ENCODE measurements at regions not wholly inside any gene's neighbourhood (a gene's known extent, or its start where the extent isn't known, plus 50 kb on each side); places are given as distances from the start of the nearest gene placed in this dataset.

- intact Hi-C loops (cut with micrococcal nuclease): no loop called here
- H3K4me1 Mint-ChIP-seq (ENCODE audit: insufficient read depth, unreplicated experiment): no peaks in the 10 kb centered on the region
- peaks cover 57% of the 10 kb centered on the region for H3K27me3 Mint-ChIP-seq (ENCODE audit: insufficient read depth, unreplicated experiment)
- no peak overlapping the region for H3K27ac Mint-ChIP-seq (ENCODE audit: low read depth, unreplicated experiment)
- TF ChIP-seq, protein P1, sequence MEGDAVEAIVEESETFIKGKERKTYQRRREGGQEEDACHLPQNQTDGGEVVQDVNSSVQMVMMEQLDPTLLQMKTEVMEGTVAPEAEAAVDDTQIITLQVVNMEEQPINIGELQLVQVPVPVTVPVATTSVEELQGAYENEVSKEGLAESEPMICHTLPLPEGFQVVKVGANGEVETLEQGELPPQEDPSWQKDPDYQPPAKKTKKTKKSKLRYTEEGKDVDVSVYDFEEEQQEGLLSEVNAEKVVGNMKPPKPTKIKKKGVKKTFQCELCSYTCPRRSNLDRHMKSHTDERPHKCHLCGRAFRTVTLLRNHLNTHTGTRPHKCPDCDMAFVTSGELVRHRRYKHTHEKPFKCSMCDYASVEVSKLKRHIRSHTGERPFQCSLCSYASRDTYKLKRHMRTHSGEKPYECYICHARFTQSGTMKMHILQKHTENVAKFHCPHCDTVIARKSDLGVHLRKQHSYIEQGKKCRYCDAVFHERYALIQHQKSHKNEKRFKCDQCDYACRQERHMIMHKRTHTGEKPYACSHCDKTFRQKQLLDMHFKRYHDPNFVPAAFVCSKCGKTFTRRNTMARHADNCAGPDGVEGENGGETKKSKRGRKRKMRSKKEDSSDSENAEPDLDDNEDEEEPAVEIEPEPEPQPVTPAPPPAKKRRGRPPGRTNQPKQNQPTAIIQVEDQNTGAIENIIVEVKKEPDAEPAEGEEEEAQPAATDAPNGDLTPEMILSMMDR (IDR thresholded peaks at IDR 0.05; ENCODE audit: unreplicated experiment): no peak
- DNase-seq (ENCODE audit: unreplicated experiment): no peak
- BruUV-seq (replicated peaks): no TSS peak
- H3K4me3 Mint-ChIP-seq (ENCODE audit: unreplicated experiment): no peak overlapping the region
- ChIA-PET CTCF (interaction anchor here (0.8 to 9.9 kb wide), 6 partner anchors 18 to 372 kb away, joined by 3 to 196 read pairs (median 4); no protein-coding TSS in a partner anchor), POLR2A (interaction anchor here (0.6 kb wide), 1 partner anchor 145 kb away, joined by 3 read pairs; no protein-coding TSS in a partner anchor)
- no peaks in the 10 kb centered on the region for H3K36me3 Mint-ChIP-seq (ENCODE audit: insufficient read depth, unreplicated experiment)
- peaks cover 7% of the 10 kb centered on the region for H3K9me3 Mint-ChIP-seq (ENCODE audit: unreplicated experiment)
These were observed 148.8 kb upstream of the DCN start for GRCh38 chr12:91331371-91331770.

- POLR2A ChIA-PET: interaction anchor here (0.6 to 4.2 kb wide), 5 partner anchors 37 to 152 kb away, joined by 3 to 27 read pairs (median 3); no protein-coding TSS in a partner anchor
- CTCF ChIA-PET: interaction anchor here (0.6 to 9.9 kb wide), 12 partner anchors 13 to 1782 kb away, joined by 3 to 196 read pairs (median 4); no protein-coding TSS in a partner anchor
- no TSS peak for BruUV-seq (replicated peaks)
- H3K27ac Mint-ChIP-seq (ENCODE audit: low read depth, unreplicated experiment): no peak overlapping the region
- TF ChIP-seq, protein P1 (IDR thresholded peaks at IDR 0.05; ENCODE audit: unreplicated experiment): no peak
- H3K4me3 Mint-ChIP-seq (ENCODE audit: unreplicated experiment): no peak overlapping the region
- no peaks in the 10 kb centered on the region for H3K36me3 Mint-ChIP-seq (ENCODE audit: insufficient read depth, unreplicated experiment)
- DNase-seq (ENCODE audit: unreplicated experiment): no peak
- no peaks in the 10 kb centered on the region for H3K9me3 Mint-ChIP-seq (ENCODE audit: unreplicated experiment)
- no peaks in the 10 kb centered on the region for H3K4me1 Mint-ChIP-seq (ENCODE audit: insufficient read depth, unreplicated experiment)
- H3K27me3 Mint-ChIP-seq (ENCODE audit: insufficient read depth, unreplicated experiment): peaks cover 38% of the 10 kb centered on the region
- intact Hi-C loops (cut with micrococcal nuclease): no loop called here
These were observed 145.8 kb upstream of the DCN start for GRCh38 chr12:91328451-91328850.

GRCh38 chr12:91327889-91328288 lies 145.3 kb upstream of the DCN start:
- CTCF ChIA-PET: interaction anchor here (0.7 to 9.9 kb wide), 11 partner anchors 27 to 1781 kb away, joined by 3 to 196 read pairs (median 3); no protein-coding TSS in a partner anchor
- no peak overlapping the region for H3K4me3 Mint-ChIP-seq (ENCODE audit: unreplicated experiment)

DNA sequence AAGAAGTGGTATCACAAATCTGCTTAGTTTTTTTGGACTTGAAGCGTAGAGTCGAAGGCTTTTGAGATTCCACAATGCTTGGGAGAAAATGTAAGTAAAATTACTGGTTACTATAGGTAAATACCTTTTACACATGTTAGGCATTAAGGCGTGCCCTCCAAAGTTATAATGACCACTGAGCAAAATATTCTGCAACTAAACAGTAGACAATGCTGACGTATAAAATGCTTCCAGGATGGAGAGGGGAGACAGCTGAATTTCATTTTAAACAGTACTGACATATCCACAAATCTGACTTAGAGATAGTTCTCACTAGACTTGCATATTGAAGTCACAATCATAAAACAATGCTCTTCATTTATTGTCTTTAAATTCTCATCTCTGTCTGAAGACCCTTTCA lies 144.5 kb upstream of the DCN start:
- no peak overlapping the region for H3K27ac Mint-ChIP-seq (ENCODE audit: low read depth, unreplicated experiment)
- no peak for DNase-seq (ENCODE audit: unreplicated experiment)
- no peak overlapping the region for H3K4me3 Mint-ChIP-seq (ENCODE audit: unreplicated experiment)
- ChIA-PET CTCF (interaction anchor here (0.5 to 9.9 kb wide), 15 partner anchors 12 to 383 kb away, joined by 3 to 196 read pairs (median 4); no protein-coding TSS in a partner anchor), POLR2A (interaction anchor here (0.7 to 4.2 kb wide), 7 partner anchors 13 to 188 kb away, joined by 3 to 27 read pairs (median 6); no protein-coding TSS in a partner anchor)
- TF ChIP-seq, protein P1 (IDR thresholded peaks at IDR 0.05; ENCODE audit: unreplicated experiment): no peak
- H3K27me3 Mint-ChIP-seq (ENCODE audit: insufficient read depth, unreplicated experiment): peaks cover 40% of the 10 kb centered on the region
- no peaks in the 10 kb centered on the region for H3K36me3 Mint-ChIP-seq (ENCODE audit: insufficient read depth, unreplicated experiment)
- no TSS peak for BruUV-seq (replicated peaks)
- H3K4me1 Mint-ChIP-seq (ENCODE audit: insufficient read depth, unreplicated experiment): no peaks in the 10 kb centered on the region
- intact Hi-C loops (cut with micrococcal nuclease): no loop called here
- H3K9me3 Mint-ChIP-seq (ENCODE audit: unreplicated experiment): no peaks in the 10 kb centered on the region

More at GRCh38 chr12:91327889-91328288, 145.3 kb upstream of the DCN start:
- POLR2A ChIA-PET: interaction anchor here (0.6 to 4.2 kb wide), 5 partner anchors 28 to 151 kb away, joined by 3 to 27 read pairs (median 6); no protein-coding TSS in a partner anchor
- Mint-ChIP-seq H3K27me3 (ENCODE audit: insufficient read depth, unreplicated experiment) (peaks cover 34% of the 10 kb centered on the region), H3K36me3 (ENCODE audit: insufficient read depth, unreplicated experiment) (no peaks in the 10 kb centered on the region), H3K9me3 (ENCODE audit: unreplicated experiment) (no peaks in the 10 kb centered on the region), H3K27ac (ENCODE audit: low read depth, unreplicated experiment) (no peak overlapping the region), H3K4me1 (ENCODE audit: insufficient read depth, unreplicated experiment) (no peaks in the 10 kb centered on the region)
- peak; percentile 16 for DNase-seq (ENCODE audit: unreplicated experiment)
- TF ChIP-seq, protein P1 (IDR thresholded peaks at IDR 0.05; ENCODE audit: unreplicated experiment): no peak
- no TSS peak for BruUV-seq (replicated peaks)
- intact Hi-C loops (cut with micrococcal nuclease): no loop called here

Data from MCF 10A (cell line).